GM12892 (cell line): ENCODE measurements at regions not wholly inside any gene's neighbourhood (a gene's known extent, or its start where the extent isn't known, plus 50 kb on each side); places are given as distances from the start of the nearest gene placed in this dataset.

Experiments used
- DNase-seq: peaks from one replicate; pipeline ENCODE4 v3.0.0; 2011; ENCODE audit not compliant: insufficient read length
- FAIRE-seq: peaks from 2 replicates; lab custom pipeline; 2011; peaks lifted over from hg19 to GRCh38; lab: Jason Lieb, UNC
- POLR2A ChIP-seq: IDR thresholded peaks from 2 replicates; pipeline ENCODE4 v1.6.1; 2011; ENCODE audit warnings: low read depth, low read length, control low read depth
- POLR2AphosphoS5 ChIP-seq: IDR thresholded peaks from 2 replicates; pipeline ENCODE4 v1.6.1; 2011; ENCODE audit warnings: low read depth, low read length, control low read depth
- TAF1 ChIP-seq: IDR thresholded peaks from 2 replicates; pipeline ENCODE4 v1.6.1; 2011; ENCODE audit warnings: low read depth, mild to moderate bottlenecking, control low read depth, low read length, borderline replicate concordance

GRCh38 chr20:22502731-22503191, 81.6 kb downstream of the FOXA2 start:
- DNase-seq = no peak
- FAIRE-seq = no peak
- TF ChIP-seq TAF1 (no peak), POLR2A (no peak), POLR2AphosphoS5 (no peak)

DNA sequence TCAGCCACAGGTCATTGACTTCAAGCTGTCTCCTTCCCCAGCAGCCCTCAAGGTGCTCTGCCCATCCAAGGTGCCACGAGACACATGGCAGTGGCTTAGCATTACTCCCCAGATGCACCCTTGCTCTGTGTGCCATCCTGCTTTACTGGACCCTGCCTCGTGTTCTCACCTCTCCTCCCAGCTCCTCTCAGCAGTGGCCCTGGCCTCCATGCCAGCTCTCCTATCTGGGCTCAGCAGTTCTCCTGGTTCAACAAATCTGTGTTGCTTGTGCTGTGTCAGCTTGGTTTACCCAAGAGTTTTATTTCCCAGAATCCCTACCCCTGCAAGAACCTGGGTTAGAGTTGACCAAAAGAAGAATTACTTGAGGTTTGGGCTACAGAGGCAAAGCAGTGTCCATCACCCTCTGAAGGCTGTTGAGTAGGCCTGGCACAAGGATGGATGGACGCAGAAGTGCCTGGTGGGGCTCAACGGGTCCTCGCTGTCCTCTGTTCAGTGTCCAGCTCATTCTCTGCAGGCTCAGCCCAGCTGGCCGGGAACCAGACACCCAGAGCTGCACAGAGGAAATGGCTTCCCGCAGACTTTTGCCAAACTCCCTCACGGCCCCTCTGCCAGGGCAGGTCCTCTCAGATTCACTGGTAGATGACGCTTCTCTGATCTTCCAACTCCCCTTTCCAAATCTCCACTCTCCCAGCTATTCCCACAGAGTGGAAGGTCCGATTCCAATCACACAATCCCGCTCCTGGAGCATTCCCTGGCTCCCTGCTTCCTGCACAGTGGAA, 82.6 kb downstream of the FOXA2 start:
- FAIRE-seq (no peak), DNase-seq (no peak)
- TF ChIP-seq POLR2AphosphoS5 (no peak), POLR2A (no peak), TAF1 (no peak)

GRCh38 chr20:22501034-22501433, 83.3 kb downstream of the FOXA2 start:
- no peak for FAIRE-seq
- TF ChIP-seq TAF1 (no peak), POLR2A (no peak), POLR2AphosphoS5 (no peak)
- DNase-seq = no peak

DNA sequence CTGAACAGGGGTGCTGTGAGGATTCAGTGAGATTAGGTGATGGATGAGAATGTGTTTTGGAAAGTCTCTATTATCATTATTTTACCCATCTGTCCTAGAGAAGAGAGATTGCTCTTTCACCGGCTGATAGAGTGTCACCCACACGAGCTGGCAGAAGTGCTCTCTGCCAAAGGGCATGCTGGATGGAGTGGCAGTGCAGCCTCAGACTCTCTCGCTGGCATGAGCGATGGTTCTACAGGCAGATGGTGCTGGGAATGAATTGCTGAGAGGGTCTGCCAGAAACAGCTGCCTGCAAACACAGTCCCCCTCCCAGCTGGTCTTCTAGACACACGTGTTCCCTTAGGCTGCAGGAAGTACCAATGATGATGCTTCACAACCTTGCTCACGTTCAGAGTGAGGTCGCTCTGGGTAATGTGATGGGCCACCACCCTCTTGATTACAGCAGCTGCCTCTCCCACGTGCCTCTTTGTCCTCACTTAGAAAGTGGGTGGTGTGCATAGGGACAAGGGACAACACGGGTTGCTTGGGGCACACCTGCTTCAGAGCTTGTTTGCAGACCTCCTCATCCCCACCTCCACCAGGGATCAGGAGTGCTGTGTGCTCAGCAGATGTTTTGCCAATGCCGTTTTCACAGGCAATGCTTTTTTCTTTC, 84.7 kb downstream of the FOXA2 start:
- DNase-seq = no peak
- no peak for FAIRE-seq
- TF ChIP-seq TAF1 = no peak
- no peak for TF ChIP-seq POLR2A
- no peak for TF ChIP-seq POLR2AphosphoS5

GRCh38 chr20:22496817-22497216, 87.6 kb downstream of the FOXA2 start:
- DNase-seq (no peak), FAIRE-seq (no peak)

GRCh38 chr20:22495789-22496188, 88.6 kb downstream of the FOXA2 start:
- TF ChIP-seq POLR2A (no peak), TAF1 (no peak), POLR2AphosphoS5 (no peak)
- DNase-seq (no peak), FAIRE-seq (no peak)

More at GRCh38 chr20:22496817-22497216, 87.6 kb downstream of the FOXA2 start:
- no peak for TF ChIP-seq POLR2A
- no peak for TF ChIP-seq POLR2AphosphoS5
- TF ChIP-seq TAF1 = no peak

GRCh38 chr20:22495172-22495571, 89.2 kb downstream of the FOXA2 start:
- FAIRE-seq (no peak), DNase-seq (no peak)
- TF ChIP-seq POLR2A (no peak), POLR2AphosphoS5 (no peak), TAF1 (no peak)

- no peak for TF ChIP-seq TAF1
- TF ChIP-seq POLR2AphosphoS5 = no peak
- TF ChIP-seq POLR2A = no peak
- DNase-seq = no peak
- no peak for FAIRE-seq
These were observed 91.9 kb downstream of the FOXA2 start for GRCh38 chr20:22492497-22492896.

- DNase-seq (no peak), FAIRE-seq (no peak)
- no peak for TF ChIP-seq POLR2AphosphoS5
- TF ChIP-seq POLR2A = no peak
- TF ChIP-seq TAF1 = no peak
These were observed 93.2 kb downstream of the FOXA2 start for GRCh38 chr20:22491194-22491505.

GRCh38 chr20:22490287-22491193, 93.8 kb downstream of the FOXA2 start:
- no peak for DNase-seq
- no peak for FAIRE-seq
- TF ChIP-seq POLR2AphosphoS5 (no peak), TAF1 (no peak), POLR2A (no peak)
